ENCODE measurements at regions not wholly inside any gene's neighbourhood (a gene's known extent, or its start where the extent isn't known, plus 50 kb on each side); places are given as distances from the start of the nearest gene placed in this dataset.

- no peak for DNase-seq (ENCODE audit: low spot score)
- Histone ChIP-seq H3K9me3 (ENCODE audit: low read depth) (no peaks in the 10 kb centered on the region), H3K4me2 (no peak overlapping the region), H3K27me3 (no peaks in the 10 kb centered on the region), H3K36me3 (no peaks in the 10 kb centered on the region), H4K20me1 (ENCODE audit: low read depth) (no peaks in the 10 kb centered on the region), H3K79me2 (ENCODE audit: low read depth) (no peaks in the 10 kb centered on the region), H3K27ac (no peak overlapping the region), H3K9ac (no peak overlapping the region), H3K4me1 (no peaks in the 10 kb centered on the region), H3F3A (ENCODE audit: low read depth) (no peaks in the 10 kb centered on the region), H3K4me3 (no peak overlapping the region), H2AFZ (replicated peaks) (no peak overlapping the region)
- H3K36me3 Mint-ChIP-seq = no peaks in the 10 kb centered on the region
- TF ChIP-seq CTCF (IDR thresholded peaks at IDR 0.05) (no peak), EZH2phosphoT487 (IDR thresholded peaks at IDR 0.05) (no peak), EZH2 (IDR thresholded peaks at IDR 0.05) (no peak)
- H3K4me1 Mint-ChIP-seq = no peaks in the 10 kb centered on the region
- H3K27ac Mint-ChIP-seq = no peak overlapping the region
- no peaks in the 10 kb centered on the region for H3K27me3 Mint-ChIP-seq (ENCODE audit: insufficient read depth, low read depth)
- H3K4me3 Mint-ChIP-seq = no peak overlapping the region
- H3K9me3 Mint-ChIP-seq = no peaks in the 10 kb centered on the region
These were observed 1477.8 kb downstream of the FAM181B start for GRCh38 chr11:81255895-81256294.

- no peak for TF ChIP-seq EZH2phosphoT487 (IDR thresholded peaks at IDR 0.05)
- no peak for TF ChIP-seq CTCF (IDR thresholded peaks at IDR 0.05)
- TF ChIP-seq EZH2 (IDR thresholded peaks at IDR 0.05) = no peak
- Mint-ChIP-seq H3K27me3 (ENCODE audit: insufficient read depth, low read depth) (no peaks in the 10 kb centered on the region), H3K27ac (no peak overlapping the region)
These were observed 1480.4 kb downstream of the FAM181B start for GRCh38 chr11:81253244-81253643.

GRCh38 chr11:81246941-81247340 is 1486.7 kb downstream of the FAM181B start:
- Histone ChIP-seq H3K79me2 (ENCODE audit: low read depth) (no peaks in the 10 kb centered on the region), H3F3A (ENCODE audit: low read depth) (no peaks in the 10 kb centered on the region), H3K9ac (no peak overlapping the region), H3K27ac (no peak overlapping the region), H3K4me3 (no peak overlapping the region), H2AFZ (replicated peaks) (no peak overlapping the region), H3K4me1 (no peaks in the 10 kb centered on the region), H3K9me3 (ENCODE audit: low read depth) (no peaks in the 10 kb centered on the region), H4K20me1 (ENCODE audit: low read depth) (no peaks in the 10 kb centered on the region), H3K36me3 (no peaks in the 10 kb centered on the region), H3K27me3 (no peaks in the 10 kb centered on the region), H3K4me2 (no peak overlapping the region)
- Mint-ChIP-seq H3K27ac (no peak overlapping the region), H3K4me3 (no peak overlapping the region), H3K27me3 (ENCODE audit: insufficient read depth, low read depth) (no peaks in the 10 kb centered on the region), H3K36me3 (no peaks in the 10 kb centered on the region), H3K9me3 (no peaks in the 10 kb centered on the region), H3K4me1 (peaks cover under 1% of the 10 kb centered on the region)
- DNase-seq (ENCODE audit: low spot score) = no peak
- no peak for TF ChIP-seq CTCF (IDR thresholded peaks at IDR 0.05)
- TF ChIP-seq EZH2 (IDR thresholded peaks at IDR 0.05) = no peak
- TF ChIP-seq EZH2phosphoT487 (IDR thresholded peaks at IDR 0.05) = no peak

More at GRCh38 chr11:81253244-81253643, 1480.4 kb downstream of the FAM181B start:
- H3K9me3 Mint-ChIP-seq = no peaks in the 10 kb centered on the region
- H3F3A ChIP-seq (ENCODE audit: low read depth) = no peaks in the 10 kb centered on the region
- no peak overlapping the region for H2AFZ ChIP-seq (replicated peaks)
- no peaks in the 10 kb centered on the region for H4K20me1 ChIP-seq (ENCODE audit: low read depth)
- no peaks in the 10 kb centered on the region for H3K36me3 ChIP-seq
- no peaks in the 10 kb centered on the region for H3K27me3 ChIP-seq
- H3K4me2 ChIP-seq = no peak overlapping the region
- H3K4me1 Mint-ChIP-seq = no peaks in the 10 kb centered on the region
- H3K9me3 ChIP-seq (ENCODE audit: low read depth) = no peaks in the 10 kb centered on the region
- H3K4me1 ChIP-seq = no peaks in the 10 kb centered on the region
- H3K27ac ChIP-seq = no peak overlapping the region
- no peak overlapping the region for H3K4me3 Mint-ChIP-seq
- no peaks in the 10 kb centered on the region for H3K79me2 ChIP-seq (ENCODE audit: low read depth)
- no peaks in the 10 kb centered on the region for H3K36me3 Mint-ChIP-seq
- H3K4me3 ChIP-seq = no peak overlapping the region
- DNase-seq (ENCODE audit: low spot score) = no peak
- no peak overlapping the region for H3K9ac ChIP-seq

All from neural progenitor cell (in vitro differentiated cells).